ENCODE measurements at regions not wholly inside any gene's neighbourhood (a gene's known extent, or its start where the extent isn't known, plus 50 kb on each side); places are given as distances from the start of the nearest gene placed in this dataset.

DNA sequence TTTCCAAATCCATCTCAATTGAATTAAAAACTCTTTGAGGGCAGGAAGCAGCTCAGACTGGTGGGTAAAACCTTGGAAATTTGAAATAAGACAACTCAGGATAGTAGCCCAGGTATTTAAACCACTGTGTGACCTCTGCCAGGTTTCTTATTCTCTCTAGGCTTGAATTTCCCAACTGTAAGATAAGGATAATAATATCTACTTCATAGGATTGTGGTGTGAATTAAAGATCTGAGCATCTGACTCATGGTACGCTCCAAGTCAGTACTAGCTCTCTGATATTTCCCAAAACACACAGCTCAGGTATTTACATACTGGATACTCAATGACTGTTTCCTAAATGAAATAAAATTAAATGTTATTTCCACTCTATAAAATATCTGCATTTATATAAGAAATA, 337.2 kb downstream of the LTN1 start:
- TF ChIP-seq, protein P1, sequence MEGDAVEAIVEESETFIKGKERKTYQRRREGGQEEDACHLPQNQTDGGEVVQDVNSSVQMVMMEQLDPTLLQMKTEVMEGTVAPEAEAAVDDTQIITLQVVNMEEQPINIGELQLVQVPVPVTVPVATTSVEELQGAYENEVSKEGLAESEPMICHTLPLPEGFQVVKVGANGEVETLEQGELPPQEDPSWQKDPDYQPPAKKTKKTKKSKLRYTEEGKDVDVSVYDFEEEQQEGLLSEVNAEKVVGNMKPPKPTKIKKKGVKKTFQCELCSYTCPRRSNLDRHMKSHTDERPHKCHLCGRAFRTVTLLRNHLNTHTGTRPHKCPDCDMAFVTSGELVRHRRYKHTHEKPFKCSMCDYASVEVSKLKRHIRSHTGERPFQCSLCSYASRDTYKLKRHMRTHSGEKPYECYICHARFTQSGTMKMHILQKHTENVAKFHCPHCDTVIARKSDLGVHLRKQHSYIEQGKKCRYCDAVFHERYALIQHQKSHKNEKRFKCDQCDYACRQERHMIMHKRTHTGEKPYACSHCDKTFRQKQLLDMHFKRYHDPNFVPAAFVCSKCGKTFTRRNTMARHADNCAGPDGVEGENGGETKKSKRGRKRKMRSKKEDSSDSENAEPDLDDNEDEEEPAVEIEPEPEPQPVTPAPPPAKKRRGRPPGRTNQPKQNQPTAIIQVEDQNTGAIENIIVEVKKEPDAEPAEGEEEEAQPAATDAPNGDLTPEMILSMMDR (IDR thresholded peaks at IDR 0.05) = no peak
- no peak for TF ChIP-seq EZH2 (IDR thresholded peaks at IDR 0.05; ENCODE audit: borderline replicate concordance, insufficient read depth, low read depth, low read length, poor library complexity, severe bottlenecking)
